Endothelial cell of hepatic sinusoid (primary cell): ENCODE measurements at regions not wholly inside any gene's neighbourhood (a gene's known extent, or its start where the extent isn't known, plus 50 kb on each side); places are given as distances from the start of the nearest gene placed in this dataset.

Experiments
- in situ Hi-C: cut with HindIII; loops from 2 replicates; pipeline ENCODE4 v1.10.0; 2017; ENCODE audit warnings: low sequenced_read_pairs

DNA sequence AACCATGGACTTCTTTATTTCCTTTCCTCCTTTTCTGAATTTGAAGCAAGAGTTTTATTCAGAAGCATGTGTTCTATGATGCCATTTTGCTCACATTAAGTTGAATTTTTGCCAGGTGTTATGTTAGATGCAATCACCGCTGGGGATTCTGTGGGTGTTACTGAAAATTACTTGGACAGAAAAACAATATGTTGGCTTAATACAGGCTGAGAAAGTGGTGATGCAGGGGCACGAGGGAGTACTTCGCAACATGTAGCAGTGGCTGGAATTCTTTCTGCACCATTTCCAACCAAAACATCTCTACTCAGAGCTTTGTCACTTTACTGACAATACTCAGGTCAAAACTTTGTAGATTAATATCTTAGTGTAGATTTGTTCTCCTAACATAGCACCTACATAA, 109.2 kb upstream of the PCDH18 start:
- in situ Hi-C loops = no loop called here

DNA sequence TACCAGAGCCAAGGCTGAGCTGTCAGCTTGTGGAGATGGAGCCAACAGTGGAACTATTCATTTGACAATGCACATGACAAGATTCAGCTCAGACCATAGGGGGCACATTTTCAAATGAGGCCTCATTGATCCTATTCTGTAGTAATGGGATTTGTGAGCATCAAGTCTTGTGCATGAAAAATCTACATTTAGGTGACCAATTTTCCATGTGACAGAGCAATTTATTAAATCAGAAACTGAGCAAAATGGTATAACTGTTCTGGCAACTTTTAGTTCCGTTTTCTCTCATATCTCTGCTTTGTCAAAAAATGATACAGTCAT, 108.5 kb upstream of the PCDH18 start:
- in situ Hi-C loops = no loop called here

DNA sequence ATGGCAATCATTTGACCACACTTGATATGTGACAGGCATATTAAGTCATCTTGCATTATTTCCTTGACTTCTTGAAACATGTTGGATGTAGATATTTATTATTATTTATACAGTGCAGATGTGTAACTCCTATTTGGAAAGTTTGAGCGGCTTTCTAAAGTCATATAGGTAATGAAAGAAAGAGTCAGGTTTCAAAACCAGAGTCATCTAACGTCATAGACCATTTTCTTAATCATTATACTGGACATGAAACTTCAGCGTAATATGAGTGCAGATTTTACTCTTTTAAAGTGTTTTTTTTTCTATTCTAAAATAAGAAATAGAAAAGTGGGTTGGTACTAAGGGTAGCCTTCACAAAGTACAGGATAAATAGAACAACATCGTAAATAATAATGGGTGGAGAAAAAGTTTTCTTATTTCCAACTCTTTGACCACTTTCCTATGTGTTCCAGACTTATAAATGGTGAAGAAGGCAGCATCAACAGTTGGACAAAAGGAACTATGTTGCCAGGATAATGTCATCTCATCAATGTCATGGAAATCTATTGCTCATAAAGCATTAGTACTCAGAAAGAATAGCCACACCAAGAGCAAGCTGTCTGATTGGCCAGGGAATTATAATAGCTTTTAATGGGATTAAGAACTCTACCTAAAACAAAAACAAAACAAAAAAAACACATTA, 108.0 kb upstream of the PCDH18 start:
- in situ Hi-C loops = no loop called here

DNA sequence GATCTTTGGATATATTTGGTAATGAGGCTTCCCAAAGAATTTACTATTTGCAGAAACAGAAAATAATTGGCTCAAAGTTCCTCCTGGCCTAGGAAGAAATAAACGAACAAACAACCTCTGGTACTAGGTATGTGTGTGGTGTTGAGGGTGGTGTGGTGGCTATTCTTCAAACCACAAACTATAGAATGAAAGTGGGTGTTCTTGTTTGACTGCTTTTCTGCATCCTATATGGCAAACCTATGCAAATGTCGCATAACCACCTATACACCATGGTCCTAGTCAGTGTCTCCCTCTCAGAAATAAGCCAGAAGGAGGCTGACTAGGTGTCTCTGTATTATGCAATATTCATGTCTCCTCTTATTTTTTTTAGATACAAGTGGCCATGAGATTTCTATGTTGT, 106.6 kb upstream of the PCDH18 start:
- in situ Hi-C loops = no loop called here

DNA sequence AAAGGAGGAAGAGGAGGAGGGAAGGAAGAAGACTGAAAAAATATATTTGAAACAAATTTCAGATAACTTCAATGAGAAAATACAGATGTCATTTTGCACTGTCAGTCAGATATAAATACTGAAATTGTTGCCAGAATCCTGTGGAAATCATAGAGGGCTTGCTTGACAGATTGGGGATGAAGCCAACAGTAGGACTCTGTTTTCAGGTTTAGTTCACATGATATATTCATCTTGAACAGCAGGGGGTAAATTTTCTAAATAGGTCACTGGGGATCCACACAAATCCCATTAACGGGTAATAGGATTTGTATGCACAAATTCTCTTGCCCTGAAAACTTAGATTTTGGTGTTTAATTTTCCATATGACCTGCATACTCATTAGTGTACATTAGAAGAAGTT, 103.3 kb upstream of the PCDH18 start:
- in situ Hi-C loops = no loop called here

DNA sequence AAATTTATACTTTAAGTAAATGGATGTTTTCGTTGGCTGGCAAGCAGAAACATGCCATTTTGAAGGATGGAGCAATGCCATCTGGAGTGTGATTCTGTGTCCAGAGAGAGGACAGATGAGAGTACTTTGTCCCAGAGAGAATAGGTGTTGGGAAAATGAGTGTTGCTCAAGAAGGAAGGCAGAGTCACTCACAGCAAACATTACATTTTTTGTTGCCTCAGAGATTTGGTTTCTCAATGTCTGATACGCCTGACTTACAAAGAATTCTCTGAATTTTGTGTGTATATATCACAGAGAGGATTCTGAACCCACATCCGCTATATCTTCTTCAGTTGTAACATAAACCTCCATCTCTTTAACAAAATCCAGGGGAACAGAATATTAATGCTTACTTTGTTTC, 102.8 kb upstream of the PCDH18 start:
- in situ Hi-C loops = no loop called here

DNA sequence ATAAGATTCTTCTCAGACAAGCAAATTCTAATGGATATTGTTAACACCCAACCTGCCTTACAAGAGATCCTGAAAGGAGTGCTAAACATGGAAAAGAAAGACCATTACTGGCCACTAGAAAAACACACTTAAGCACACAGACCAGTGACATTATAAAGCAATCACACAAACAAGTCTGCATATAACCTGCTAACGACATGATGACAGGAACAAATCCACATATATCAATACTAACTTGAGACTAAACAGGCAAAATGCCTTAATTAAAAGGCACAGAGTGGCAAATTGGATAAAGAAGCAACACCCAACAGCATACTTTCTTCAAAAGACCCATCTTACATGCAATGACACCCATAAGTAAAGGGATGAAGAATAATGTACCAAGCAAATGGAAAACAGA, 100.5 kb upstream of the PCDH18 start:
- in situ Hi-C loops = loop anchor here (5.0 kb wide), 1 partner anchor 99 kb away; no protein-coding TSS in a partner anchor

DNA sequence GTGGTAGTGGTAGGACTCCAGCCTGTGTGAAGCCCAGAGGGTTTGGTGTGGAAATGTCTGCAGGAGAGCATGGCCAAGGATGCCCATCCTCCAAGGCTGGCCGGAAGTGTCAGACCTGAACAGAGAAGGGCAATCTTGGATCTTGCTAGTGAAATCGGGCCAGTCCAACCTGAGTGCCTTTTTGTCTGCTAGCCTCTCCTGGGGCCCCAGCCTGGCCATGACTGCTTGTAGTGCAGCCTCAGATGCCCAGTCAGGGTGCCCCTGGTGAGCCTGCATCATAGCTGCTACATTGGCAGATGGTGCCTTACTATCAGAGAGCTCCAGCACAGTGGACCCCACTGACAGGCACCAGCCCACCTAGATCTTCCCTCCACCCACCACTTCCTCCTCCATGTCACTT, 99.3 kb upstream of the PCDH18 start:
- in situ Hi-C loops = loop anchor here (5.0 kb wide), 1 partner anchor 101 kb away; no protein-coding TSS in a partner anchor

DNA sequence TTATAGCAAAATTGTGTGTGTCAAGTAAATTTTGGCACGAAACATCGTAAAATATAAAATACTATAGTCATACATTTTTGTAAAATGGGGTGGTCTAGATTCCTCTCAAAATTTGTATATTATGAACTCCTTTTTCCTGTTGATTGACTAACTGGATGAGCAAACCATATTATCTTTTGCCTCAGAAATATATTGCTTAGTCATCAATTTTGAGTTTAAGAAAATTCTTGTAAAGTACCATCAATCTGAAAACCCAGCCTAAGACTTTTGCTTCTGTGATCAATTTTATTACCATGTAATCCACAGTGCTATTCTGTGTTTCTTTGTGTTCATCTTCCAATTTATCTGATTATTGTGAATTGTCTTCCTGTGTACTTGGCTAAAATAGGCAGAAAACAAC, 98.0 kb upstream of the PCDH18 start:
- in situ Hi-C loops = loop anchor here (5.0 kb wide), 1 partner anchor 102 kb away; no protein-coding TSS in a partner anchor

DNA sequence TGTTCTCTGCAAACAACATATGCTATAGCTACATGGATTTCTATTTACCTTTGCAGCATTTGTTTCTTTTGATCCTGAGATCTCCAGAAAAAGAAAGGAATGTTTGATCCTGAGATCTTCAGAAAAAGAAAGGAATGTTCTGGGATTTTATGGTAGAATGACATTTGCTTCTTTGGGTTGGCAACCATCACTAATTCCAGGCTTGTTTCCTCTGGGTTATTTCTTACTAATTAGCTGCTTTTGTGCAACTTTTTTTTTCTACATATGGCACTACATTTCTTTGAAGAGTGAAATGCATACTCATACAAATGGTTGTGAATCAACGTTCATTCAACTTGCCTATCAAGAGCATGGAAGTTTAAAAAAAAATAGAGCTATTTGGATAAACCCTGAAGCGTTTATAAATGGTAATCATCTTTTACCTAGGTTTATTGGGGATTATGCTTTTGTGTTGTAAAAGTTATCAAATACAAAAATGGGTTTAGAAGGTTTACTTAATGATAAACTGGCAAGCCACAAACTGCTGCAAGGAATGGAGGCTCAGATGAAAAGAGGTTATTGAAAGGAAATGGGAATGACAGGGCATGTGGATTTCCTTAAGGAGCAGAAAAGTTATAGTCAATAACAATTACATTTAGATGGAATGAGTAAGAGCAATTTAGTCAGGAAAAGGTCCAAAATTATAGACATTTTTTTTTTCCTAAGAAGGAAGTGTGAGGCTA, 95.6 kb upstream of the PCDH18 start:
- in situ Hi-C loops = no loop called here

DNA sequence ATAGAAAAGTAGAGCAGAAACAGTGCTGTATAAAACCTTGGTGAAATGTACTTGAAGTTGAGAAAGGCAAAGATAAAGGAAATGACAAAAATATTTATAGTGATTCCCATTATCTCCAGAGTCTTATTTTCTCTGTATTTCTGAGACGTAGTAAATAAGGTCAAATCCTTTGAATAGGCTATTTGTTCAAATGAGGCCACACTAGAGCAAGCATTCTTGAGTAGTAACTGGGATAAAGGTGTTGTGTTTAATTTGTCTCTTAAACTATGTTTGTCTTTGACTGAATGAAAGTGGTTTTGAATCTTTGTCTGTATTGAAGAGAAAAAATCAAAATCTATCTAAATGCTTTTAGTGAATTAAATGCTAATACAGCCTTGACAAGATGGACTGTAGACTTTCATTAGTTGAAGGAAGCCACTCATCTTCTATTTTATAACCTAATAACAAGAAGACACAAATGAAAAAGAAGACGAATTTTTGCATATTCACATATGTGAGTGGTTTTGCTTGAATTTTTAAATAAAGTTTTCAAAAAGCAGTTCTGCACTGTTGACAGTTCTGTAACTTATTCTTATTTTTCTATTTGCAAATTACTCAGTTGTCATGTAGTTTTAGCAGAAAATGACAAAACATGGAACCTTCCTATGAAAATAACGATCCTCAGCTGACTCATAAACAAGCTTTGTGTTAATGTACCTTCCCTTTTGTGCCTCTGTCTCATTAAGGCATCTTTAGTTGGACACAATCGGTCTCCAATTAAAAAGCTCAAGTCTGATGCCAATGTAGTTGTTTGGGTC, 94.8 kb upstream of the PCDH18 start:
- in situ Hi-C loops = no loop called here

DNA sequence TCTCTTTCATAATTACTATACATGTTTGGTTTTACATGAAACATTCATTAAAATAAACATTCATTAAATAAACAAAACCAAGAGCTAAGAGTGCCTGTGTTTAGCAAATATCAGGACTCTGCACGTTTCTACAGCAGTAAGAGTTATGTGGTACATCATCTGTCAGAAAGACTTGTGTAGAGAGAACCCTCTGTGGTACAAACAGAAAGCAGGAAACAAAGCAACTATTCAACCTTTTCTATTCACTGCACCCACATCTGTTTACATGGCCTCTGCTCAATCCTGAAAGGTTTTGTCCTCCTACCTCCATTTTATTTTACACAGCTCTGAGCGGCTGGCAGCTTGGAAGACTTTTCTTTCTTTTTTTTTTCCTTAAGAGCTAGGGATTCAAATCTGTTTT, 90.7 kb upstream of the PCDH18 start:
- in situ Hi-C loops = no loop called here

DNA sequence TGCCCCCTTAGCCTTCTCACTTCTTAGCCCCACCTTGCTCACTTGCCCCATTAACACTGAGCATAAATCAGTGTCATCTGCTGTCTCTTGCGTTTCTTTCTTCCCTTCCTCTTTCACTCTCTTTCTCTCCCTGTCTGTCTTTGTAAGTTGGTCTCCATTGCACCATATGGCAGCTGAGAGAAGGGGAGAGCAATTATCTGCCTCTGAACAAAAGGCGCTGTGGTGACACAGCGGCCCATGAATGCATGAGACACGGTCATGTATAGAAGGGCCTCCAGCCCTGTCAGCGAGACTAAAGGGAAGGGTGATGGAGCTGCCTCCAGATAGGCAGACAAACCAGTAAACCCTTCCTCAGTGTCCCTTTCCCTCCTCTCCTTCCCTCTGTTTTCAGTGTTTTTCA, 88.8 kb upstream of the PCDH18 start:
- in situ Hi-C loops = no loop called here

DNA sequence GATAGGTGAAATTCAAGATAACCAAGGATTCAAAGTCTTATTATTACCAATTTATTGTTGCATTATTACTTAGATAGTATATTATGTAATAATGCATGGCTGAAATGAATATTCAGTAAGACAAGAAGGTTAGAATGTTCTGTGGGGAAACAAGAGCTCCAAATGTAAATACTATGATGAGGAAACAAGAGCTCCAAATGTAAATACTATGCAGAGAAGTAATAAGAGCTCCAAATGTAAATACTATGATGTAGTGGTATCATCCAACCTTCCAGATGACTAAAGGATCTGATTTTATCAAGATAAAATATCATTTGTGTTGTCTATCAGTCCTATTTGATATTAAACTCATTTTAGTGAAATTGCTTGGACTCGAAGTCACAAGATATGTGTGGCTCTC, 82.2 kb upstream of the PCDH18 start:
- in situ Hi-C loops = no loop called here

DNA sequence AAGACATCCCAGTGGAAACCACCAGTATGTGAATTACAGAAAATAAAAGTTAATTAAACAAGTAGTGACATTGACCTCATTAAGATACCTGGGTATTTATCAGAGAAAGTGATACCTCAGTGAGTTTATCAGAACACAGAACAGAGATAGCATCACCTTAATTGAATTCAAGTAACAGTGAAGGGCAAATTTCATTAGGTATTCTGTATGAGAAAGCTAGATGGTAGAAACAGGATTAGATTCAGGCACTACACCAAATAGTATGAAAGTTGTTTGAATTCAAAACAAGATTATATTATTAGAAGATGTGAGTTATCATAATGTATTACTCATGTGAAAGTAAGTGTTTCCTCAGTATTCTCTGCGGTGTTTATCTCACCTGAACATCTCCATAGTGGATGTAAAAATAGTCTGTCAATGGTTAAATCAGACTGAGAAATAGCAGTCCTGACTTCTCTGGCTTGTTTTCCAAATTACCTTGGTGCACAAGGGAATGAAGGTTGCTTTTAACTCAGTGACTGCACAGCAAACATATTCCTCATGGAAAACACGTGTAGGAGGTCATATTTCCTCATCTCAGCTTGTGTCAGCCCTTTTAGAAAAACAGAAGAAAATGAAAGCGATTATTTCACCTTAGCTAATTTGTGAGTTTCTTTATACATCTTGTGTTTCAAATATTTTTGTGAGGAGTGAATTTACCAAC, 79.9 kb upstream of the PCDH18 start:
- in situ Hi-C loops = no loop called here

DNA sequence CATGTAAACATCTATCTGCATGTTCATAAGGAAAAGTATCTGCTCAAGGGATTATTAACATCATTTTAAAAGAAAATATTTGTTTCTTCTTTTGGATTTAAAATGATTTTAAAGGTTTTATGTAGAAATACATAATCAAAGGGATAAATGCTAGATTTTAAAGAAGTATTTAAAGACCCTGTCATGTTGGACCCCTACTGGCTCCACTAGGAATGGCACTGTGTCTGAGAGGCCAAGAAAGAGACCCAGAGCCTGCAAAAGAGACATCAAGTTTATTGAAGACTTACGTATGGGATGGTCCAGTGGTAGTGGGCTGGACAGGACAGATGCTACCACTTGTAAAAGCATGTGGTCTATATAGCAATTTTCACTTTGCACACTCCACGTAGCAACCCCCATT, 78.7 kb upstream of the PCDH18 start:
- in situ Hi-C loops = no loop called here

DNA sequence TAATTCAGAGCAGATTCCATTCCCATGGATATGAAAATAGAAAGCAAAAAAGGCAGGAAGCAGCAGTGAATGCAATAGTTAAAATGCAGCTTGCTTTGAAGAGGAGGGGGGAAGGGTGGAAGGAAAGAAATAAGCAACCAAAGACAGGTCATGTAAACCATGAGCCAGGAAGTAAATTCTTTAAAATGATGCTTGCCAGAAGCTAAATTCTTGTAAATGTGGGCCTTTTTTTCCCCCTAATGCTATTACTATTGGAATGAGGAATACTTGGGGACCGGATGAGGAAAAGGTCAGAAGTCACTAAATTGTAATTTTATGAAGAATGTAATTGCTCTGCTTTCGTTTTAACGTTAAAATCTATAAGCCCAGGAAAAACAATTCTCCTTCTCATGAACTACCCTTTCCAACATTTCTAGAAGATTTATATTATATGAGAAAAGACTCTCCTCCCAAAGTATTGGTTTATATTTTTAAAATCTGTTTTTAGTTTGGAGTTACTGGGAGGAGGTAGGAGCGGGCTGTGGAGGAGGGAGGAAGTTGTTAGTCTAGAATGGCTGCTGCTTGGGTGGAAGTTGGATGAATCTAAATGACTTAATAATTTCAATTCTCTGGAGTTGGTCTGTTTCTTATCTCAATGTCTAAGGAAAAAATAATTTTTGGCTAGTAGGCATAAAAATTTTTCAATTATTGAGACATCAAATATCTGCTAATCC, 77.6 kb upstream of the PCDH18 start:
- in situ Hi-C loops = no loop called here

DNA sequence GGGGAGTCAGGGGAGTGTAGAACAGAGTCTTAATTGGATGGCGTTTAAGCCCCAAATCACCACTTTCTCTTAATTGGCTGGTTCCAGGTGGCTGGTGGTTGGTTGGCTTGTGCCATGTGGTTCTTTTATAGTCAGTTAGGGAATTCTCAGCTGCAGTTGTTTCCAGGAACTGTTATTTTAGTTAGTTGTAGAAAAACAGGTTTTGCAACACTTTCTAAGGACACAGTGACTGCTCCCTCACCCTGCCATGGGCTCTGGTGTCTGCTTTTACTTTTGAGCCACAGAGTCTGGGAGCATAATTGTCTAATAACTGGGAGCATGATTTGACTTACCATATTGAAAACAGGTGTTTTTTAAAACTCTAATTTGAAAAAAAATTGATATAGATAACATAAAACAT, 75.8 kb upstream of the PCDH18 start:
- in situ Hi-C loops = no loop called here

DNA sequence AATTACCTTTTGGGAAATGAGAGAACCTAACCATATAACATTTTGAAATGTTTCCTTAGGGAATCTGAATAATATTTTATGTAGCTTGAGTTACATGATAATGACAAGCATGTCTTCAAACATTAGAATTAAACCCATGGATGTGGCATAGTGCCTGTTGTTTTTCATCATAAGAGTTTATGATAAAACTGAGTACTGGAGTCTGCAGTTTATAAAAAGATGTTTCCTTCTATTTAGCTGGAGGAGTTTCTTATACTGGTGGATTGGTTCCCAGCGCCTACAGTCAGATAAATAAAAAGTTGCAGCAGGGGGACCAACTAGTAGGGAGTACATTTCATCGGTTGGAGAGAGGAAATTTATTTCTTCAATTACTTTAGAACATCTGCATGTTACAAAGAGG, 70.1 kb upstream of the PCDH18 start:
- in situ Hi-C loops = no loop called here

DNA sequence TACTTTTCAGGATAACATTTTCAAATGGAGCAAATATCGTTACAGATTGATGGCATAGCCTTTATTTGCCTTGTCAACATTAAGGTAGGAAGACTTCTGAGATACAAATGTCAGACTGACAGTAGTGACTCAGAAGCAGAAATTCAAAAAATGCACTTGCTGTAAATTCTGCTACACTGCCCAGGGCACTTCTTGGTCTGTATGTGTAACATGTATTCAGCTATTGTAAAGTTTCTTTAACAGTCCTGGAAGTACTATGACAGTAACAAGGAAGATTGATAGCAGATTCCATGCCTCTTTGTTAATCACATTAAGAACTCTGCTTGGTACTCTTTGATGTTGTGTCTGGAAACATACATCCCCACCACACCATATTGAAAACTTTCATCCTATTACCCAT, 69.6 kb upstream of the PCDH18 start:
- in situ Hi-C loops = no loop called here

DNA sequence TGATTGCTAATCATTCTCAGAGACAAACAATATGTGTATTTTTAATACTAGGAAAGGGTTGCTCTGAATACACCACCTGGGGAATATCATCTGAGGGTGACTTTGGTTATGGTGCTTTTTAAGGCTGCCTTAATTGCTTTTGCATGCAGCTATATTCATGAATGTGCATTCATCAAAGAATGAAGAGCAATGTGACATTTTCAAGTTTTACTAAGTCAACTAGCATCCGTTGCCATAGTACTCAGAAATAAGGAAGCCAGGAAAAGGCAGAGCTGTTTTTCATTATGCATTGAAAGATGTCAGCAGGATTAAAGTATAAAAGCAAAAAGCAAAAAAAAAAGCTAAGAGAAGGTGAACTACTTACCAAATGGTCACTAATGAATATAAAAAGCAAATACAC, 67.4 kb upstream of the PCDH18 start:
- in situ Hi-C loops = no loop called here
